Loucy (cell line): ENCODE measurements at regions not wholly inside any gene's neighbourhood (a gene's known extent, or its start where the extent isn't known, plus 50 kb on each side); places are given as distances from the start of the nearest gene placed in this dataset.

Source experiments
- CTCF ChIP-seq: fragments of 200-600 bp; sonication (generic); conservative IDR thresholded peaks from 2 replicates; pipeline ENCODE4 v1.5.1; 2014; ENCODE audit warnings: mild to moderate bottlenecking, antibody characterized with exemption, low read length
- EZH2phosphoT487 ChIP-seq: fragments of 200-600 bp; IDR thresholded peaks from 2 replicates; pipeline ENCODE4 v1.6.1; 2018; ENCODE audit warnings: antibody characterized with exemption, mild to moderate bottlenecking, moderate library complexity, borderline replicate concordance

- TF ChIP-seq CTCF (no peak), EZH2phosphoT487 (no peak)
Observed at GRCh38 chr4:38347251-38347650, 316.7 kb upstream of the KLF3 start.
